Kidney (tissue), 13 donors: ENCODE measurements at regions not wholly inside any gene's neighbourhood (a gene's known extent, or its start where the extent isn't known, plus 50 kb on each side); places are given as distances from the start of the nearest gene placed in this dataset.

ENCODE experiments used
- DNase-seq, 5 donors: peaks; one replicate each; pipeline ENCODE4 v3.0.0-alpha.2; 2013 to 2020
- FAIRE-seq: peaks from 2 replicates; lab custom pipeline; 2012; peaks lifted over from hg19 to GRCh38; lab: Jason Lieb, UNC
- H3K27ac ChIP-seq, 2 donors: one replicate each; pipeline ENCODE4 v1.7.0; 2013; ENCODE audit warnings: low read depth in 2 of 2, low read length in 2 of 2, inconsistent platforms in 1 of 2
- H3K27me3 ChIP-seq: one replicate; pipeline ENCODE4 v1.7.1; 2013; ENCODE audit warnings: low read length, inconsistent platforms; ENCODE audit not compliant: control insufficient read depth, insufficient read depth
- H3K36me3 ChIP-seq, 3 donors: one replicate each; pipeline versions ENCODE4 v1.7.0 to v1.7.1; 2013; ENCODE audit warnings: low read length in 3 of 3, control low read depth in 1 of 3, inconsistent platforms in 1 of 3; ENCODE audit not compliant: insufficient read depth in 3 of 3, control insufficient read depth in 2 of 3
- H3K4me1 ChIP-seq, 3 donors: one replicate each; pipeline versions ENCODE4 v1.7.0 to v1.7.1; 2013; ENCODE audit warnings: low read length in 3 of 3, inconsistent platforms in 1 of 3, low read depth in 1 of 3; ENCODE audit not compliant: control insufficient read depth in 2 of 3, insufficient read depth in 2 of 3
- H3K4me3 ChIP-seq, 3 donors: one replicate each; pipeline versions ENCODE4 v1.7.0 to v1.8.1; 2013; ENCODE audit warnings: low read length in 3 of 3, control low read depth in 1 of 3, inconsistent platforms in 1 of 3
- H3K9ac ChIP-seq, 3 donors: one replicate each; pipeline versions ENCODE4 v1.7.0 to v1.7.1; 2013; ENCODE audit warnings: low read length in 3 of 3, control low read depth in 1 of 3, inconsistent platforms in 1 of 3
- H3K9me3 ChIP-seq, 3 donors: one replicate each; pipeline versions ENCODE4 v1.7.0 to v1.7.1; 2013; ENCODE audit warnings: low read length in 3 of 3, control low read depth in 1 of 3, inconsistent platforms in 1 of 3; ENCODE audit not compliant: control insufficient read depth in 2 of 3, insufficient read depth in 1 of 3
- CTCF ChIP-seq: IDR thresholded peaks from 3 replicates; pipeline ENCODE4 v1.5.1; 2012; ENCODE audit warnings: mild to moderate bottlenecking, moderate library complexity, borderline replicate concordance; ENCODE audit not compliant: insufficient read depth; ENCODE audit errors: extremely low read depth
- intact Hi-C: fragments of 100-400 bp; cut with DNase I; formaldehyde crosslinking; loops from one replicate; pipeline ENCODE4 v1.11.1; 2022
- donor health status: control.
- donor health status: control.
- donor health status: control.
- donor health status: control.
- donor health status: control.
- donor health status: DM: yes; HTN: yes; CAD: no.
- donor health status: Normal renal cell carcinoma (clear cell type).

GRCh38 chr21:25039461-25040380 lies 567.6 kb downstream of the MRPL39 start:
- DNase-seq (peak in 2 of 5 donors; percentile 58 to 65), FAIRE-seq (peak; percentile 89)
- no peaks in the 10 kb centered on the region for H3K36me3 ChIP-seq
- H3K27ac ChIP-seq, result no peak overlapping the region
- H3K9ac ChIP-seq, result no peak overlapping the region
- TF ChIP-seq CTCF, result peak; percentile 57
- peak overlapping the region in 2 of 3 donors; percentile 4 to 32 for H3K4me3 ChIP-seq
- intact Hi-C loops, result no loop called here
- no peaks in the 10 kb centered on the region for H3K27me3 ChIP-seq
- peaks cover 0 to 4% (median 0%) of the 10 kb centered on the region in 3 donors for H3K4me1 ChIP-seq
- no peaks in the 10 kb centered on the region for H3K9me3 ChIP-seq

GRCh38 chr21:25036775-25037174 lies 570.5 kb downstream of the MRPL39 start:
- H3K27me3 ChIP-seq, result no peaks in the 10 kb centered on the region
- no peak for FAIRE-seq
- no peaks in the 10 kb centered on the region for H3K9me3 ChIP-seq
- DNase-seq, result no peak
- H3K4me3 ChIP-seq, result no peak overlapping the region
- no peak for TF ChIP-seq CTCF
- no peak overlapping the region for H3K27ac ChIP-seq
- no peak overlapping the region for H3K9ac ChIP-seq
- peaks cover 0 to 4% (median 0%) of the 10 kb centered on the region in 3 donors for H3K4me1 ChIP-seq
- no peaks in the 10 kb centered on the region for H3K36me3 ChIP-seq
- intact Hi-C loops, result no loop called here

GRCh38 chr21:25031750-25032149 lies 575.5 kb downstream of the MRPL39 start:
- Histone ChIP-seq H3K4me1 (no peaks in the 10 kb centered on the region), H3K27me3 (no peaks in the 10 kb centered on the region), H3K9me3 (no peaks in the 10 kb centered on the region), H3K4me3 (no peak overlapping the region), H3K27ac (no peak overlapping the region), H3K36me3 (no peaks in the 10 kb centered on the region), H3K9ac (no peak overlapping the region)
- TF ChIP-seq CTCF, result no peak
- DNase-seq (no peak), FAIRE-seq (no peak)
- intact Hi-C loops, result no loop called here
